Left ventricle myocardium inferior (tissue), 1 donor: ENCODE measurements at regions not wholly inside any gene's neighbourhood (a gene's known extent, or its start where the extent isn't known, plus 50 kb on each side); places are given as distances from the start of the nearest gene placed in this dataset.

Experiments used
- DNase-seq: peaks from one replicate; pipeline ENCODE4 v3.0.0-alpha.2; 2020
- H3K27ac ChIP-seq: fragments of 200-600 bp; replicated peaks from 2 replicates; pipeline ENCODE4 v1.8.0; 2021
- H3K27me3 ChIP-seq: fragments of 200-600 bp; 2 replicates; pipeline ENCODE4 v1.8.0; 2021; ENCODE audit warnings: low read depth
- H3K36me3 ChIP-seq: fragments of 200-600 bp; 2 replicates; pipeline ENCODE4 v1.8.0; 2021
- H3K4me1 ChIP-seq: fragments of 200-600 bp; 2 replicates; pipeline ENCODE4 v1.8.0; 2021
- H3K4me3 ChIP-seq: fragments of 200-600 bp; 2 replicates; pipeline ENCODE4 v1.8.0; 2021; ENCODE audit warnings: mild to moderate bottlenecking, moderate library complexity
- H3K9me3 ChIP-seq: fragments of 200-600 bp; replicated peaks from 2 replicates; pipeline ENCODE4 v1.8.0; 2021
- intact Hi-C: fragments of 100-400 bp; cut with micrococcal nuclease; formaldehyde crosslinking; loops from one replicate; pipeline ENCODE4 v1.11.0; 2022
- TF ChIP-seq, protein P1 (sequence below): fragments of 200-600 bp; IDR thresholded peaks from 2 replicates; pipeline ENCODE4 v1.8.0; 2021; ENCODE audit warnings: antibody characterized with exemption, mild to moderate bottlenecking, borderline replicate concordance
- donor health status: DM: no; HTN: yes; CAD: no; lungs with severe emphysema.

DNA sequence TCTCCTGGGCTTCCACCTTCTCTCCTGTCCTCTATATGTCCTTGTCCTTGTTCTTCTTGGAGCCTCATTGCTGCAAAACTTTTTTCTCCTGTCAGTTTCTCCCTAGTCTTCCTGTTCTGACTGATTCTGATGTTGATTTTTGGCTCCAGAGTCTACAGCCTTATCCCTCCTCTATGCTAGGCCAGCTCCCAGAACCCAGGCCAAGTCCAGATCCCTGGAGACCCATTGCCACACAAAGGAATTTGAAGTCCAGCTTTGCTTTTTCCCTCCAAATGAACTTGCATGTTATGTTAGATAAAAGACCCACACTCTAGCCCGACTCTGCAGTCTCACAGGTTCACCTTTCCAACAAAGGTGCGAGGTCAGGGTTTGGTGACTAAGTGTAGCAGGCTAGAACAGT, 203.1 kb downstream of the FNDC1 start:
- no peaks in the 10 kb centered on the region for H3K4me1 ChIP-seq
- intact Hi-C loops = no loop called here
- H3K9me3 ChIP-seq = peaks cover 24% of the 10 kb centered on the region
- no peak overlapping the region for H3K4me3 ChIP-seq
- H3K36me3 ChIP-seq = no peaks in the 10 kb centered on the region
- no peak overlapping the region for H3K27ac ChIP-seq
- TF ChIP-seq, protein P1, sequence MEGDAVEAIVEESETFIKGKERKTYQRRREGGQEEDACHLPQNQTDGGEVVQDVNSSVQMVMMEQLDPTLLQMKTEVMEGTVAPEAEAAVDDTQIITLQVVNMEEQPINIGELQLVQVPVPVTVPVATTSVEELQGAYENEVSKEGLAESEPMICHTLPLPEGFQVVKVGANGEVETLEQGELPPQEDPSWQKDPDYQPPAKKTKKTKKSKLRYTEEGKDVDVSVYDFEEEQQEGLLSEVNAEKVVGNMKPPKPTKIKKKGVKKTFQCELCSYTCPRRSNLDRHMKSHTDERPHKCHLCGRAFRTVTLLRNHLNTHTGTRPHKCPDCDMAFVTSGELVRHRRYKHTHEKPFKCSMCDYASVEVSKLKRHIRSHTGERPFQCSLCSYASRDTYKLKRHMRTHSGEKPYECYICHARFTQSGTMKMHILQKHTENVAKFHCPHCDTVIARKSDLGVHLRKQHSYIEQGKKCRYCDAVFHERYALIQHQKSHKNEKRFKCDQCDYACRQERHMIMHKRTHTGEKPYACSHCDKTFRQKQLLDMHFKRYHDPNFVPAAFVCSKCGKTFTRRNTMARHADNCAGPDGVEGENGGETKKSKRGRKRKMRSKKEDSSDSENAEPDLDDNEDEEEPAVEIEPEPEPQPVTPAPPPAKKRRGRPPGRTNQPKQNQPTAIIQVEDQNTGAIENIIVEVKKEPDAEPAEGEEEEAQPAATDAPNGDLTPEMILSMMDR = no peak
- no peaks in the 10 kb centered on the region for H3K27me3 ChIP-seq
- no peak for DNase-seq

DNA sequence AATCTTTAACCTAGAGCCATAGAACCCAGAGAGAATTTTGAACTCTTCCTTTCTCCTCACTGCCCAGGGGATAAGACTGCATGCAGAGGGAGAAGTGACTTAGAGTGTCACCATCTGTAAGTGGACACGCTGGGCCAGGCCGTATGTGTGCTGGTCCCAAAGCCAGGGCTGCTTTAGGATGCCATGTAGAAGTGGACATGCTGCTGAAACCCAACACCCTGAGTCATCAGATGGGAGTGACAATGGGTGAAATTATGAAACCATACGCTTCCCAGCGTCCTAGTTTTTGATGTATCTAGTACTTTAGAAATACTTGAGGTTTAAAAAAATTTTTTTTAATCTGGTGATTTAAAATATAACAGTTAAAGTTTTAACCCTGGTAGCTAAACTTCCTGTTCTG, 191.1 kb downstream of the FNDC1 start:
- H3K9me3 ChIP-seq = no peaks in the 10 kb centered on the region
- no peaks in the 10 kb centered on the region for H3K4me1 ChIP-seq
- no peaks in the 10 kb centered on the region for H3K36me3 ChIP-seq
- intact Hi-C loops = no loop called here
- peaks cover 28% of the 10 kb centered on the region for H3K27me3 ChIP-seq
- no peak overlapping the region for H3K27ac ChIP-seq
- H3K4me3 ChIP-seq = no peak overlapping the region
- DNase-seq = no peak
- TF ChIP-seq, protein P1 = no peak

GRCh38 chr6:159359581-159360297, 190.5 kb downstream of the FNDC1 start:
- Histone ChIP-seq H3K36me3 (no peaks in the 10 kb centered on the region), H3K9me3 (no peaks in the 10 kb centered on the region), H3K27me3 (peaks cover 28% of the 10 kb centered on the region), H3K4me1 (no peaks in the 10 kb centered on the region), H3K4me3 (no peak overlapping the region), H3K27ac (no peak overlapping the region)
- intact Hi-C loops = no loop called here
- no peak for DNase-seq
- TF ChIP-seq, protein P1 = no peak

DNA sequence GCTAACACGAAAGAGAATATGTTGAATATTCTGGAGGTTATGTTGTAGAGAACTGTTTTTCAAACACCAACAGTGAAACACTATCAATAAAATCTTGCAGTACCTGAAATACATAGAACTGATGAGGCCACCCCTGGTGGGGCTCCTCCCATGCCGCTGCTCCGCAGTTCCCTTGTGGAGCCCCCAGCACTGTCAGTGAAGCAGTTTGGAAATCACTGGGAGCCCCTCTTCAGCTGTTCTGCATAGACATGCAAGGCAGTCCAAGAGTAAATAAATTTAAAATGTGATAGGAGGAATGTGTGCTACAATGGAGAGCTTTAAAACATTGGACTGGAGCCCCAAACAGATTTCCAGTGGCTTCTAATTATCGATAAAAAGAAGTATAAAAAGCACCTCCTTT, 189.4 kb downstream of the FNDC1 start:
- Histone ChIP-seq H3K4me1 (no peaks in the 10 kb centered on the region), H3K9me3 (no peaks in the 10 kb centered on the region), H3K4me3 (no peak overlapping the region), H3K36me3 (no peaks in the 10 kb centered on the region), H3K27me3 (peaks cover 28% of the 10 kb centered on the region), H3K27ac (no peak overlapping the region)
- TF ChIP-seq, protein P1 = no peak
- intact Hi-C loops = no loop called here
- no peak for DNase-seq

GRCh38 chr6:159357211-159357915, 188.2 kb downstream of the FNDC1 start:
- no peaks in the 10 kb centered on the region for H3K4me1 ChIP-seq
- no peak for DNase-seq
- H3K4me3 ChIP-seq = no peak overlapping the region
- peaks cover 33% of the 10 kb centered on the region for H3K27me3 ChIP-seq
- intact Hi-C loops = no loop called here
- no peaks in the 10 kb centered on the region for H3K36me3 ChIP-seq
- H3K9me3 ChIP-seq = no peaks in the 10 kb centered on the region
- no peak overlapping the region for H3K27ac ChIP-seq
- TF ChIP-seq, protein P1 = no peak
